Muscle of leg (tissue), 3 donors: ENCODE measurements at regions not wholly inside any gene's neighbourhood (a gene's known extent, or its start where the extent isn't known, plus 50 kb on each side); places are given as distances from the start of the nearest gene placed in this dataset.
A peak's percentile ranks its signal among the peaks of the same experiment; 100 is the strongest.

Source experiments
- DNase-seq: peaks from one replicate; pipeline ENCODE4 v3.0.0; 2013
- H3K27ac ChIP-seq: one replicate; pipeline ENCODE4 v1.5.1; 2013; ENCODE audit warnings: mild to moderate bottlenecking, low read length, control low read depth
- H3K27me3 ChIP-seq: one replicate; pipeline ENCODE4 v1.6.1; 2013; ENCODE audit warnings: low read length; ENCODE audit not compliant: control insufficient read depth, insufficient read depth
- H3K36me3 ChIP-seq: one replicate; pipeline ENCODE4 v1.6.1; 2013; ENCODE audit warnings: low read length; ENCODE audit not compliant: control insufficient read depth, insufficient read depth
- H3K4me1 ChIP-seq: one replicate; pipeline ENCODE4 v1.6.1; 2013; ENCODE audit warnings: low read length; ENCODE audit not compliant: control insufficient read depth, insufficient read depth
- H3K4me3 ChIP-seq: one replicate; pipeline ENCODE4 v1.5.1; 2013; ENCODE audit warnings: low read length, control low read depth
- H3K9me3 ChIP-seq: replicated peaks from 2 replicates; pipeline ENCODE4 v1.6.1; 2013; ENCODE audit warnings: low read depth, low read length; ENCODE audit not compliant: control insufficient read depth
- WGBS: methylation state at CpG from one replicate; pipeline ENCODE4 v1.1.5; 2013; ENCODE audit warnings: missing lambda C conversion rate; ENCODE audit not compliant: insufficient coverage; 5-methylcytosine and 5-hydroxymethylcytosine counted together

DNA sequence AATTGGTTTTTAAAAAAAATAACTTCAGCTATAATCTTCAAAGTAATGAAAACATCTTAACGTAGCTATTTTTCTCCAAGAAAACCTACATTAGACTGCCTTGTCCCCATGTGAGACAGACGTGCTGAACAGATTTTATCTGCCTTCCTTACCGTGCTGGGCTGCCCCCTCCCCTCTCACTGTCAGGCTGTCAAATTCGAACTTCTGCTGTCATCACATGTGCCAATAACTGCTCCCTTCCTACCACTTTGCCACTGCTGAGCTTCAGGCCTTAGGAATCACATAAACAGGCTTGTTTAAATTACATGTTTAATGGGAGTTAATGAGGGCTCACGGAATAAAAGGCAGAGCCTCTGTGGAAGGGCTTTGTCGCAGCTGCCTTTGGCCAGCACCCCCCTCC, 77.0 kb upstream of the NHSL1 start:
- no peak overlapping the region for H3K27ac ChIP-seq
- no peaks in the 10 kb centered on the region for H3K36me3 ChIP-seq
- H3K9me3 ChIP-seq: no peaks in the 10 kb centered on the region
- peaks cover 9% of the 10 kb centered on the region for H3K4me1 ChIP-seq
- whole genome bisulfite sequencing: 45% methylated on average over 4 of the region's 6 CpGs
- DNase-seq: no peak
- H3K4me3 ChIP-seq: no peak overlapping the region
- no peaks in the 10 kb centered on the region for H3K27me3 ChIP-seq

DNA sequence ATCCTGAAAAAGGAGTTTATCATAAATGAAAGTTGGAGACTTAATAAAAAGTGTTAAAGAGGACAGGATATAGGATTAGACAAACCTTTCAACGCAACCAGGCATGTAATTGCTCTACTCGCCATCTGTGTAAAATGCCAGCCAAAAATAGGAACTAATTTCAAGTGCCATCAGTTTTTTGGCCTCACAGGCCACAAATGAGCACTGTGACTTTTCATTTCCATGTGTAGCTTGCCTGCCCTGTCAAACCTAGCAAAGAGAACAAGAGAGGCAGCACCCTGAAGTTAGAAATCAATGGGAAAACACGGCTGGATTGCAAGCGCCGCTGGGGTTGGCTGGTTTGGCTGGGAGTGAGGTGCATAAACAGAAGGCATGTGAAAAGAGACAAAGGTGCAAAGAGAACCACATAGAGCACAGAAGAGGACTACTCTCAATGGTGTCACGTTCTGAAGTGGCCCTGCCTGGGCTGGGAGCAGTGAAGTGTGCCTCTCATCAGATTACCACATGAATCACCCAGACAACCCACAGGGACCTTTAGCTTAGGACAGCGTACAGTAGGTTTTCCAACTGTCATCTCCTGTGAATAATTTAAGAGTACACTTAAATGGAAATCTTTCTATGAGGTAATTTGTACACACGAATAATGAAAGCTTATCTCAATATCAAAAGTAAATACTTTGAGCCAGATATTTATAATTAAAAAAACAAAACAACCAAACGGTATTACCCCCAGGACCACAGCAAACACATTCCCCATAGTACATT, 78.0 kb upstream of the NHSL1 start:
- H3K27ac ChIP-seq: no peak overlapping the region
- 78% methylated on average over 5 of the region's 9 CpGs for WGBS

DNA sequence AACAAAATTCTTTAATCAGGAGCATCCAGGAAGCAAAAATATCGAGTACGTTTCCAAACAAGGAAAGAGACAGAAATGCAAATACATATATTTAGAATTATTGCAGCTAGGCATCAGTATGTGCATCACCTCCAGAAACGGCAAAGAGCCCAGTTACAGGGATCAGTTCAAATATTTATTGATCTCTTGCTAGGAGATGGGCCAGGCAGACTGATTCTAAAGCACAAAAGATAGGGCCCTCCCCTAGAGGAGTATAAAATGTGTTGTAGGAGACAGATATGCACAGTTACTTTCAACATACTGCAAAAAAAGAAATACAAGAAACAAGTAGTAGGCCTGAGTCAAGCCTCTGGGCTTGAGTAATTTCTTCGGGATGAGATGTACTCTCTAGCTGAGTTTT, 80.7 kb upstream of the NHSL1 start:
- WGBS: no CpG with 5 or more reads among the region's 4 CpGs
- H3K36me3 ChIP-seq: no peaks in the 10 kb centered on the region
- no peaks in the 10 kb centered on the region for H3K27me3 ChIP-seq
- DNase-seq: no peak
- no peaks in the 10 kb centered on the region for H3K9me3 ChIP-seq
- peaks cover 7% of the 10 kb centered on the region for H3K4me1 ChIP-seq
- H3K4me3 ChIP-seq: no peak overlapping the region
- H3K27ac ChIP-seq: no peak overlapping the region

More for the DNA sequence above, 78.0 kb upstream of the NHSL1 start:
- Histone ChIP-seq H3K9me3 (no peaks in the 10 kb centered on the region), H3K4me3 (no peak overlapping the region), H3K27me3 (no peaks in the 10 kb centered on the region), H3K36me3 (no peaks in the 10 kb centered on the region), H3K4me1 (peaks cover 5% of the 10 kb centered on the region)
- no peak for DNase-seq

DNA sequence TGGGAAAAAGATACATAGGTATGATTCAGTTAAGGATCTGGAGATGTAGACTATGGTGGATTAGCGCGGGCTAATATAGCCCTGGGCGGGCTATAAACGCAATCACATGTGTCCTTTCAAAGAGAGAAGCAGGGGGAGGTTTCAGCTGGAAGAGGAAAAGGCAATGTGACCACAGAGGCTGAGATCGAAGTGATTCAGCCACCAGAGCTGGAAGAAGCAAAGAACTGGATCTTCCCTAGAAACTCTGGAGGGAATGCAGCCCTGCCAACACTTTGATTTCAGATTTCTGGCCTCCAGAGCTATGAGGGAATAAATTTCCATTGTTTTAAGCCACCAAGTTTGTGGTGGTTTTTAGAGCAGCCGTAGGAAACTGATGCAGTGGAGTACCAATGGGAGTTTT, 81.5 kb upstream of the NHSL1 start:
- Histone ChIP-seq H3K27ac (no peak overlapping the region), H3K4me1 (peaks cover 7% of the 10 kb centered on the region), H3K36me3 (no peaks in the 10 kb centered on the region), H3K9me3 (no peaks in the 10 kb centered on the region), H3K27me3 (no peaks in the 10 kb centered on the region), H3K4me3 (no peak overlapping the region)
- peak; percentile 58 for DNase-seq
- WGBS: 55% methylated on average over 5 of the region's 6 CpGs

DNA sequence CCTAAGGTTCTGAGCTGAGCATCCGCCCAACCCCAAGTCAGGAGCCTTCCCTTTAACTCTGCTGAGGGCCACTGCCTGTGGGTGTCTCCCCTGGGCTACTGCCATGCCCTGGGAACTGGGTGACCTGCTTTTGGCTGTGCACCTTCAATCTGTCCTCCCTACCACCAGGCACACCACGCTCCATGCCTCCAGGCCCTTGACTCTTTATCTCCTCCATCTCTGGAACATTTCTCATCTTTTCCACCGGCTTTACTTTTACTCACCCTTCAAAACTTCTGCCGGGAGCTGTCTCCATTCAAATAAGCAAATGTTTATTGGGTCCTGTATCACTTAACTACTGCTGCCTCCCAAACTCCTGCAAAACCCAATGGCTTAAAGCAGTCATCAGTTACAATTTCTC, 83.3 kb upstream of the NHSL1 start:
- Histone ChIP-seq H3K9me3 (no peaks in the 10 kb centered on the region), H3K27ac (no peak overlapping the region), H3K4me1 (peaks cover 4% of the 10 kb centered on the region), H3K36me3 (no peaks in the 10 kb centered on the region), H3K27me3 (no peaks in the 10 kb centered on the region), H3K4me3 (no peak overlapping the region)
- DNase-seq: no peak
- 94% methylated on average over 4 of the region's 4 CpGs for WGBS

DNA sequence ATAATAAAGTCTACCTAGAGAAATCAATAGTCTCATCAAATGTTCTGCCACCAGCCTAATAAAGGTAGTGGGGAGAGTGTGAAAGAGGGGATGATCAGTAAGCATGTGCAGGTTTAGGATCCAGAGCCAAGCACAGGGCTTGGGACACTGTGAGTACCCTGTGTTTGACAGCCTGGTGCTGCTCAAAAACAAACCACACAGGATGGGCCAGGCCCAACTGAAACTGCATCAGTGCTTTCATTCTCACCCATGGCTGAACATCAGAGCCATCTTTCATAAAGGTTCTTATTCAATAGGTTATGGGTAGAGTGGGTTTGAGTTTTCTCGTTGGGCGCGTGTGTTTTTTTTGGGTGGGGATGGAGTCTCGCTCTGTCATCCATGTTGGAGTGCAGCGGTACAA, 87.3 kb upstream of the NHSL1 start:
- Histone ChIP-seq H3K27ac (no peak overlapping the region), H3K4me1 (peaks cover 5% of the 10 kb centered on the region), H3K27me3 (no peaks in the 10 kb centered on the region), H3K4me3 (no peak overlapping the region), H3K9me3 (no peaks in the 10 kb centered on the region), H3K36me3 (no peaks in the 10 kb centered on the region)
- WGBS: 100% methylated on average over 1 of the region's 5 CpGs
- DNase-seq: no peak

DNA sequence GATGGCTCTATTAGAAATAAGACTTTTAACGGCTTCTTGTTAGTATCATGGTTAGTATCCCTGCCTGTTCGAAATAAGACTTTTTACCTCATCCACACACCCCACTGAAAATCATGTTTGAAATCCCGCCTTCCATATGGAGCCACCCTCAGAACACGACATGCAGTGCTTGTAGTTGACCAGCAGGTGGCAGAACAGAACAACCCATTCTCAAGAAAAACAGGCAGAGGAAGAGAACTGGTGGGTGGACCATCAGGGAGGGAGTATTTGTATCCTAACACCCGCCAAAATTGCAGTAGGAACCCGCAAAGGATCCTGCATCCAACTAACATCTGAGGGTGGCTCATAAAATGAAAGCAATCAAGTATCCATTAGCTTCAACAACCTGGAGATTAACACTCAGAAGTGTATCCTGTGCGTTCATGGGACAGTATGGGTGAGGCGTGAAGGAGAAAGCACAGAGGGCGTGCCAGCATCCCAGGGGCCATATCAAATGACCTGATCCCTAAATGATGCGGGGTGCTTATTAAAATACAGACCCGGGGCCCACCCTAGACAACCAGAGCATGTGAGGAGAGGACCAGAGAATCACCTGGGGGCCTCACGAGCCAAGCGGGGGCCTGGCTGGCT, 89.6 kb upstream of the NHSL1 start:
- no peak overlapping the region for H3K27ac ChIP-seq
- 69% methylated on average over 7 of the region's 13 CpGs for WGBS
- DNase-seq: peak; percentile 86
- no peaks in the 10 kb centered on the region for H3K27me3 ChIP-seq
- no peak overlapping the region for H3K4me3 ChIP-seq
- no peaks in the 10 kb centered on the region for H3K36me3 ChIP-seq
- H3K4me1 ChIP-seq: peaks cover 10% of the 10 kb centered on the region
- H3K9me3 ChIP-seq: no peaks in the 10 kb centered on the region

DNA sequence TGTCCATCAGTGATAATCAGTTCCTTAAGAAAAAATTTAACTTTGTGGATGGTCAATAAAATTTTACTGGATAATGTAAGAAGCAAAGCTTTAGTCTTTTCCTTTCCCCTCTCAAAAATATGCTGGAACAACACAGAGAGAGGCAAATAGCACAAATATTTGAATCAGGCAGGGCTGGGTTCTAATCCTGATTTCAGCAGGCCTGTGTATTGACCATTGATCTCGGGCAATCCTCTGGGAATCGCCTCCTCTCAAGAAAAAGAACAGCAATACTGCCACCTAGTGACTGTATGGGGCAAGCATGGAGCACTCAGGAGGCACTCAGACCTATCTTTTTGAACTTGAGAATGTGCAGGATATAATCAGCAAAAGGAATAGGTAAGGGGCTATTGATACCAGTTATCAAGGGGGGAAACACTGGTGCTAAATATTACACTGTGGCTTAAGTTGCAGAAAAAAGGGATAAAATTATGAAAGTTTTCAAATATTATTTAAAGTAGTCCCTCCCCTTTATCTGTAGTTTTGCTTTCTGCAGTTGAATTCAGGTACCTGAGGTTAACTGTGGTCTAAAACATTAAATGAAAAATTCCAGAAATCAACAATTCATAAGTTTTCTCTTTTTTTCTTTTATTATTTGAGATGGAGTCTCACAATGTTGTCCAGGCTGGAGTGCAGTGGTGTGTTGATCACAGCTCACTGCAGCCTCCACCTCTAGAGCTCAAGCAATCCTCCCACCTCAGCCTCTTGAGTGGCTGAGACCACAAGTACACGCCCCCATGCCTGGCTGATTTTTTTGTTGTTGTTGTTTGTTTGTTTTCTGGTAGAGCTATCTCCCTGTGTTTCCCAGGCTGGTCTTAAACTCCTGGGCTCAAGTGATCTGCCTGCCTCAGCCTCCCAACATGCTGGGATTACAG, 91.8 kb upstream of the NHSL1 start:
- peak; percentile 83 for DNase-seq
- Histone ChIP-seq H3K9me3 (no peaks in the 10 kb centered on the region), H3K27me3 (no peaks in the 10 kb centered on the region), H3K4me1 (peaks cover 10% of the 10 kb centered on the region), H3K4me3 (no peak overlapping the region), H3K27ac (no peak overlapping the region), H3K36me3 (no peaks in the 10 kb centered on the region)
- WGBS: 0% methylated on average over 1 of the region's 3 CpGs

DNA sequence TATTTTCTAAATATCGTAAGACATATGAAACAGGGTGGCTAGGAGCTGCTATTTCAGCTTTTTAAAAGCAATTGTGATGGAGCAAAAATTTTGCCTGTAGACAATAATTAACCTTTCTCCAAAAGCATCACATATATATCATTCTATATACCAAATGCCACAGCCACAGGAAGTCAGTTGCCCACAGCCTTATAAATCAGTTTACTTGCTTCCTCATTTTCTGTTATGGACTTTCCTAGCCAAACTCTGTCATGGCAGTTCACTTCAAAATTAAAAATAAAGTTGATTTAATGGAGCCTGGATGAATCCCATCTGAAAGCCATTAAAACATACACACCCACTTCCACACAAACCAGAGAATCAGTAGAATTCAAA, 93.4 kb upstream of the NHSL1 start:
- no CpG with 5 or more reads among the region's 1 CpG for WGBS
- Histone ChIP-seq H3K36me3 (no peaks in the 10 kb centered on the region), H3K27ac (peak overlapping the region; percentile 72), H3K4me3 (no peak overlapping the region), H3K9me3 (no peaks in the 10 kb centered on the region), H3K4me1 (peaks cover 10% of the 10 kb centered on the region), H3K27me3 (no peaks in the 10 kb centered on the region)
- DNase-seq: peak; percentile 34
